Chondrocyte (in vitro differentiated cells): ENCODE measurements at regions not wholly inside any gene's neighbourhood (a gene's known extent, or its start where the extent isn't known, plus 50 kb on each side); places are given as distances from the start of the nearest gene placed in this dataset.

Experiments used
- DNase-seq: peaks from one replicate; pipeline ENCODE4 v3.0.0; 2021; ENCODE audit warnings: mixed read lengths, low spot score
- H3K27ac Mint-ChIP-seq: one replicate; pipeline ENCODE4 v1.8.0; 2021; ENCODE audit warnings: mild to moderate bottlenecking, moderate library complexity, mixed read lengths; ENCODE audit not compliant: unreplicated experiment
- H3K27me3 Mint-ChIP-seq: 2 replicates; pipeline ENCODE4 v1.8.0; 2021; ENCODE audit warnings: low read depth, mixed read lengths
- H3K36me3 Mint-ChIP-seq: 2 replicates; pipeline ENCODE4 v1.8.0; 2021; ENCODE audit warnings: low read depth, mixed read lengths
- H3K4me1 Mint-ChIP-seq: 2 replicates; pipeline ENCODE4 v1.8.0; 2021; ENCODE audit warnings: low read depth, mild to moderate bottlenecking, mixed read lengths
- H3K4me3 Mint-ChIP-seq: one replicate; pipeline ENCODE4 v1.8.0; 2021; ENCODE audit warnings: mild to moderate bottlenecking, moderate library complexity, mixed read lengths; ENCODE audit not compliant: unreplicated experiment
- H3K9me3 Mint-ChIP-seq: 2 replicates; pipeline ENCODE4 v1.8.0; 2021; ENCODE audit warnings: low read depth, mixed read lengths
- TF ChIP-seq, protein P1 (sequence below): fragments of 200-600 bp; sonication (generic); IDR thresholded peaks from 2 replicates; pipeline ENCODE4 v1.5.0; 2021; ENCODE audit warnings: antibody characterized with exemption, mild to moderate bottlenecking, moderate library complexity

DNA sequence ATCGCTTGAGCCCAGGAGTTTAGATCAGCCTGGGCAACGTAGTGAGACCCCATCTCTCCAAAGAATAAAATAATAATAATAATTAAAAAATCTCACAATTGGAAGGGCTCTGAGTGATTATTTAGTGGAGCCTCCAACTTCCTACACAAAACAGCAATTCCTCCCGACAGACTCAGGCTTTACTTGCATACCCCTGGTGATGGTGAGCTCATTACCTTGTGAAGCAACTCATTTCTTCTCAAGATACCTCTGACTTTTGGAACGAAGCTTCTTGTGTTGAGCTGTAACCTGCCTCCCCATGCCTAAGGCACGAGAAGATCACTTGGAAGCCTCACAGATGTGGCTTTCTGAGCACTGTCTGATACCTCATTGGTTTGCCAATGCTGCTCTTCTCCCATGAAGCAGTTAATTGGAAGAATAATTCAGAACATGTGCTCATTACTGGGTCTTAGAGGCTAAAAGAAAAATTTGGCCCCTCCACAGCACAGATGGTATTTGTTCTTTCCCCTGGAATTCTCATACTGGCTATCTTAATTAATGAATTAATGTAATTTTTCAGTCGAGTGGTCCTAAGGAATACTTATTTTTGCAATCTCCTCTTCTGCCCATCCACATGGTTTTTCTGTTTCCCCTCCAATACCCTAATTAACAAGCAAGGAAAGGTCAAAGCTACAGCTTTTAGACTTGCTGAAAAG lies 769.0 kb downstream of the TYW1 start:
- TF ChIP-seq, protein P1, sequence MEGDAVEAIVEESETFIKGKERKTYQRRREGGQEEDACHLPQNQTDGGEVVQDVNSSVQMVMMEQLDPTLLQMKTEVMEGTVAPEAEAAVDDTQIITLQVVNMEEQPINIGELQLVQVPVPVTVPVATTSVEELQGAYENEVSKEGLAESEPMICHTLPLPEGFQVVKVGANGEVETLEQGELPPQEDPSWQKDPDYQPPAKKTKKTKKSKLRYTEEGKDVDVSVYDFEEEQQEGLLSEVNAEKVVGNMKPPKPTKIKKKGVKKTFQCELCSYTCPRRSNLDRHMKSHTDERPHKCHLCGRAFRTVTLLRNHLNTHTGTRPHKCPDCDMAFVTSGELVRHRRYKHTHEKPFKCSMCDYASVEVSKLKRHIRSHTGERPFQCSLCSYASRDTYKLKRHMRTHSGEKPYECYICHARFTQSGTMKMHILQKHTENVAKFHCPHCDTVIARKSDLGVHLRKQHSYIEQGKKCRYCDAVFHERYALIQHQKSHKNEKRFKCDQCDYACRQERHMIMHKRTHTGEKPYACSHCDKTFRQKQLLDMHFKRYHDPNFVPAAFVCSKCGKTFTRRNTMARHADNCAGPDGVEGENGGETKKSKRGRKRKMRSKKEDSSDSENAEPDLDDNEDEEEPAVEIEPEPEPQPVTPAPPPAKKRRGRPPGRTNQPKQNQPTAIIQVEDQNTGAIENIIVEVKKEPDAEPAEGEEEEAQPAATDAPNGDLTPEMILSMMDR, result no peak
- peaks cover 6% of the 10 kb centered on the region for H3K27me3 Mint-ChIP-seq
- H3K9me3 Mint-ChIP-seq, result peaks cover 6% of the 10 kb centered on the region
- no peaks in the 10 kb centered on the region for H3K36me3 Mint-ChIP-seq
- no peak overlapping the region for H3K4me3 Mint-ChIP-seq
- DNase-seq, result no peak
- no peak overlapping the region for H3K27ac Mint-ChIP-seq
- no peaks in the 10 kb centered on the region for H3K4me1 Mint-ChIP-seq

DNA sequence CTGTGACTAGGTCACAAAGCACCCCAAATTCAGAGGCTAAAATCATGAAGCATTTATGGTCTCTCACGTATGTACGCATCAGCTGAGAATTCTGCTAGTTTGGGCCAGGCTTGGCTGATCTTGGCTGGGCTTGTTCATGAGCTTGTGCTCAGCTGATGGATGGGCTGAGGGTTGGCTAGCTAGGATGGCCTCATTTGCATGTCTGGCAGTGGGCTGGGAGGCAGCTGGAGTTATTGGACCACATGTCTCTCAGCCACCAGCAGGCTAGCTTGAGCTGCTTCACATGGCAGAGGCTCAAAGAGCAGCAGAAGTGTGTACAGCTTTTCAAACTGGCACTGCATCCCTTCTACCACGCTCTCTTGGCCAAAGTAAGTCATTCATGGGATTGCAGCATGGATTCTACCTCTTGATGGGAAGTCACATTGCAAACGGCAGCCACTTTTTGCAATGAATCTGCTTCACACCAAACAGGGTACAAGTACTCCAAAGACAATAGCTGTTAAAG lies 770.3 kb downstream of the TYW1 start:
- Mint-ChIP-seq H3K27ac (no peak overlapping the region), H3K27me3 (peaks cover 12% of the 10 kb centered on the region), H3K4me3 (no peak overlapping the region), H3K36me3 (no peaks in the 10 kb centered on the region), H3K9me3 (peaks cover 6% of the 10 kb centered on the region), H3K4me1 (no peaks in the 10 kb centered on the region)
- TF ChIP-seq, protein P1, result no peak
- DNase-seq, result no peak

GRCh38 chr7:67771846-67772605 lies 775.4 kb downstream of the TYW1 start:
- no peak overlapping the region for H3K4me3 Mint-ChIP-seq
- TF ChIP-seq, protein P1, result no peak
- H3K36me3 Mint-ChIP-seq, result no peaks in the 10 kb centered on the region
- no peaks in the 10 kb centered on the region for H3K4me1 Mint-ChIP-seq
- peaks cover 16% of the 10 kb centered on the region for H3K27me3 Mint-ChIP-seq
- no peak for DNase-seq
- peaks cover 4% of the 10 kb centered on the region for H3K9me3 Mint-ChIP-seq
- H3K27ac Mint-ChIP-seq, result no peak overlapping the region

DNA sequence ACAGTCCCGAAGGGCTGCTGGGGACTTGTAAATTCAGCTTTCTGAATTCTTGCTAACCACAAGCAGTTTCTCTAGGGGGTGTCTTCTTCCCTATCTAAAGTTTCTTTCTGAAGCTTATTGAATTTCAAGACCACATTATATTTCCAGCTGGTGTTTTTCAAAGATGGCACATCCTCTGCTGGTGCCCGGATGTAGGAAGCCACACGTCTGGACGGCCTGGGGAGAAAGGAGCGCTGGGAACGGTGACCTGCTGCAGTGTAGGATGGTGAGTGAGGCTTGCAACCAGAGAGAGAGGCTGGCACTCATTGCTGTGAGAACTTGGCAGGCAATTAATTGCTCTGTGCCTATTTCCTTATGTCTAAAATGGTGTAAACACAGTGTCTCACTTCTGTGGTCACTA lies 776.4 kb downstream of the TYW1 start:
- Mint-ChIP-seq H3K4me1 (no peaks in the 10 kb centered on the region), H3K4me3 (no peak overlapping the region), H3K36me3 (no peaks in the 10 kb centered on the region), H3K27me3 (peaks cover 16% of the 10 kb centered on the region), H3K9me3 (no peaks in the 10 kb centered on the region), H3K27ac (no peak overlapping the region)
- DNase-seq, result no peak
- TF ChIP-seq, protein P1, result no peak

- Mint-ChIP-seq H3K9me3 (peaks cover 2% of the 10 kb centered on the region), H3K4me3 (no peak overlapping the region), H3K36me3 (no peaks in the 10 kb centered on the region), H3K27ac (no peak overlapping the region), H3K27me3 (peaks cover 6% of the 10 kb centered on the region), H3K4me1 (no peaks in the 10 kb centered on the region)
- TF ChIP-seq, protein P1, result no peak
- no peak for DNase-seq
These were observed 780.5 kb downstream of the TYW1 start for GRCh38 chr7:67777119-67777518.
